Cardiac septum (tissue), 1 donor: ENCODE measurements at regions not wholly inside any gene's neighbourhood (a gene's known extent, or its start where the extent isn't known, plus 50 kb on each side); places are given as distances from the start of the nearest gene placed in this dataset.

Experiments used
- DNase-seq: peaks from one replicate; pipeline ENCODE4 v3.0.0-alpha.2; 2020; ENCODE audit warnings: low spot score
- intact Hi-C: fragments of 100-400 bp; cut with DNase I; formaldehyde crosslinking; loops from one replicate; pipeline ENCODE4 v1.14.0; 2022
- donor health status: DM: no; HTN: no; CAD: no.

DNA sequence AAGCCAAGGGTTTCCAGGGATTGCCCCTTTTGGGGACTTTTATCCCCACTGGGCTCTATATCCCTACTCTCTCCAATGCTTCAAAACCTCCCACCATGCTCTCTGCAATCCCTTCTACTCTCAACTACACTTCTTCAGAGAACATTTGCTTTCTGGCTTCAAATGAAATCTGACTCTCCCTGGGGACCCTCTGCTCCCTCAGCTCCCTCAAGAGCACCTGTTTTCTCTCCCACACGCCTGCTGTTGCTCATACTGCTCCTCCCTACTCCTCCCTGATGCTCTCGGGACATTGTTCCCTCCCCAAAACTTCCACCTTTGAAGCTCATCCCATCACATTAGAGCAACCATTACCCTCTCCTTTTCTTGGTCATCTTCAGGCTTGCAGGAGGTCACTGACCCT, 344.9 kb downstream of the CDK5RAP2 start:
- intact Hi-C loops: no loop called here
- no peak for DNase-seq

DNA sequence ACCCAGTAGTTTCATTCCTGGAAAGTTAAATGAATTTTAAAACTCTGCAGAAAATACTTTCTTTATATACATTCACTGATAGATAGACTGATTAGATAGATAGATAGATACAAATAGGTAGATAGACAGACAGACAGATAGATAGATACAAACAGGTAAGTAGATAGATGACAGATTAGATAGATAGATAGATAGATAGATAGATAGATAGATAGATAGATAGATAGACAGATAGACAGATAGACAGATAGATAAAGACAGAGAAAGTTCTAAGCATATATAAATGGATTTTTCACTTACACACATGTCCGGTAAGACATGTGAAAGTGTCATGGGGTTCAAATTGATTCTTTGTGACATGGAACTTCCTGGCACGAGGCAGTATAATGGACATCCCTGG, 349.7 kb downstream of the CDK5RAP2 start:
- DNase-seq: no peak
- intact Hi-C loops: no loop called here

DNA sequence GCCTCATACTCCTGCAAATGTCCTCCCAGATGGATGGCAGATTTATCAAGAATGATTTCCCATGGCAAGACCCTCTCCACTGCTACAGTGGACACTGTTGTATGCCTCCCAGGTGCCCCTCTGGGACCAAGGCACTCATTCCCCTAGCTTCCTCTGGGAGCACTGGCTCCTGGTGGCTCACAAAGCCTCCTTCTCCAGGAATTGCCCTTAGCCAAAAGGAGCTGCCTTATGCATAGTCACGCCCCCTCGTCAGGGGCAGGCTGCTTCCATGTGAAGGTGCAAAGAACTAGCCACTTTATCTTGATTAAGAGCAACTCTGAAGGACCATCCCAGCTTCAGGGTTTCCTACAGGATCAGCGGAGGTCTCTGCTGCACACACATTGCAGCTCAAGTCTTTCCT, 358.1 kb downstream of the CDK5RAP2 start:
- DNase-seq: no peak
- intact Hi-C loops: no loop called here

DNA sequence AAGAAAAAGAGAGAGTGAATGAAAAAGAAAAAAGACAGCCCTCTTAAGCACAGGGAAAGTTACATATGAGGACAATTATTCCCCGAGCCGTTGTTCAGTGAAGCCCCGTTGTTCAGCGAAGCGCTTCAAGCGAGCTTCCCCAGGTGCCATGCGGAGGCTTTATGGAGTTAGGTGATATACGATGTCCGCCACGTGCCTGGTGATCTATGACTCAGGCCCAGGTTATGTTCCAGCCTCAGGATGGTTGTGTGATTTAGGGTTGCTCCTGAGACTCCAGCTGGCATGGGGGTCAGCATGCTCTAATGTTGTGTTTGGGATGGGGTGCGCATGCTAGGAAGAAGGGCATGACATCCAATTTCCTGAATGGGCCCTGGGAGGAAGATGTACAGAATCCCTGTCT, 365.6 kb downstream of the CDK5RAP2 start:
- intact Hi-C loops: no loop called here
- no peak for DNase-seq

DNA sequence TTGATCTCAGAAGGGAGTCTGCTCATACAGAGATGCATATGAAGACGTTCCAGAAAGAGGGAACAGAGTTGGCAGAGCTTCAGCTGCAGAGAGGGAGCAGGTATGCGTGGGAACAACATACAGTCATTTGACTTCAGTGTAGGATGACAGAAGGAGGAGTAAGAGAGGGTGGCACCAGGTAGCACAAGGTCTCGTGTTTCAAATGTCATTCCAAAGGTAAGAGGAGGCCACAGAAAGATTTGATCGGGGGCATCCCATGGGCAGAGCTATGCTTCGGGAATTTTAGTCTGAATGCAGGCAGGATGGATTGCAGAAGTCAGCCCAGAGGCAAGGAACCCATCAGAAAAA, 367.1 kb downstream of the CDK5RAP2 start:
- intact Hi-C loops: no loop called here

DNA sequence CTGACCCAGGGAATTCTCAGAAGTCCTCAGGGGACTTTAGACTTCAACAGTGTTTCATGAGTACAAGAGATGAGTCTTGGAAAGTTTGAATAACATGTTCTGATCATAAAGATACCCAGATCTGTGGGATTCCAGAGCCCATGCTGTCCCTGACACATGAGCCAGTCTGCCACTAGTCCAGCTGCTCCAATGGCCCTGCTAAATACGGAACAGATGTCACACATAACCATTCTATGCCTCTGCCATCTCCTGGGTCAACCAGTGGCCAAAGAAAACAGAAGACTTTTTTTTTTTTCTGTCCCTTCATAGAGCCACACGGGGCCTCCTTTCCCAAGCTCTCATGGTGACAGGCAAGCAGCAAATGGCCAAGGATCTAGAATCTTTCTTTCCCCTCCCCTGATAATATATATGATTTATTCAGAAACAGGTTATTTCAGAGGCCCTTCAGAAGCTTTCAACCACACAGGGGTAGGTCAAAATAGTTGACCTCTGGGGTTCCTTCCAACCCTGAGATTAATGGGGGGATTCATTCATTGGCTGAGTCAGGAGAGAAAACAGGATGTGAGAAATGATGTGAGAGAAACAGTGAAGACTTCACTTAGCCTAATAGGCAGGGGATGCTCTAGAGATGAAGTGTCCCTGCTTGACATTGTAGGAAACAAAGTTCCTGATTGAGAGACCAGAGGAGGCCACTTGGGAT, 367.7 kb downstream of the CDK5RAP2 start:
- intact Hi-C loops: no loop called here
- DNase-seq: no peak

More for the DNA sequence above, 367.1 kb downstream of the CDK5RAP2 start:
- no peak for DNase-seq

GRCh38 chr9:120210274-120210673, 369.7 kb downstream of the CDK5RAP2 start:
- intact Hi-C loops: no loop called here
- DNase-seq: no peak

DNA sequence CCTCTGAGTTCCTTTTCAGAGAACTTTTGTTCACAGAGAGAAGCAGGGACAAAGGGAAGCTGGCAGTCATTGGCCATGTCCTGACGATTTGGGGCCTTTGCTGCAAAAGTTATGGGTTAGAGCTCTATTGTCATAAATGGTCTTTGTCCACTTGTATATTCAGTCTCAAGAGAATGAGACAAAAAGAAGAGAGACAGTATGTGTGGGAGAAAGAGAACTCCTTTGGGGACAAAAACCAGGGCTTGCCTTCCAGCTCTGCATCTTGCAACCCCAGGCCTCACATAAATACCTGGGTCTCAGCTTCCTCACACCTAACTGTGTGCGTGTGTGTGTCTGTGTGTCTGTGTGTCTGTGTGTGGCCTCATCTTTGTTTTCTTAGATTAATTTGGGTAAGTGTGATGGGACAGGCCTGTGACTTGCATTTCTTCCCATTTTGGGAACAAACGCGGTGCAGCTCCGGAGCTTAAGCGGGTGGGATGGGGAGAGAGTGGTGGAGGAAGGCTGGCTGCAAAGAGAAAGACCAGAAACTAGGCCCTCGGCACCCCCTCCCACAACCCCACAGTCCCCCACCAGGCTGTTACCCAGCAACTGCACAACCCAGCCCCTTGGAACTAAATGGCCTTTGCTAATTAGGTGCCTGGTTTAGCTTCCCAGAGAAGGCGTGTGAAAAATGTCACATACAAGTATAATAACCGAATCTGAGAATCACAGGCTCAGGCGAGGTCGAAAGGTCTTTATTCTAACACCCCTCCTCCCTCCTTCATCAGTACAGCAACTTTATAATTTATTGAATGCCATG, 376.9 kb downstream of the CDK5RAP2 start:
- no peak for DNase-seq
- intact Hi-C loops: no loop called here

- no peak for DNase-seq
- intact Hi-C loops: no loop called here
Measured at GRCh38 chr9:120198027-120198426, 381.9 kb downstream of the CDK5RAP2 start.

DNA sequence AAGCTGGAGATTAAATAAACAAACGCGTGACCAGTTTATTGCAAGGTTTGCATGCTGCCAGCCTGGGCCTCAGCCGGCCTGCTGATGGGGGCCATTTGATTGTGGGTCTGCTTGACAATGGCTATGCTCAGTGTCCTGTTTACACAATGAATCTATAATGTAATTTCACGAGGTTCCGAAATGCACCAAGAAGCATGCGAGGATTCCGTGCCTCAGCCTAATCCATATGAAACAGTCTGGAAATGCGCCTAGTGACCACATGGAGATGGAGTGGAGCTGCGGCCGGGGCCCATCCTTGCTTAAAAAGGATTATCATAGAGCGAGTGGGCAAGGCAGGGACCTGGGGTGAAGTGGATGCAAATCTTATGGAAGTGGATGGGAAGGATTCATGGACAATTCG, 382.4 kb downstream of the CDK5RAP2 start:
- DNase-seq: no peak
- intact Hi-C loops: no loop called here

GRCh38 chr9:120191141-120191540, 388.8 kb downstream of the CDK5RAP2 start:
- no peak for DNase-seq
- intact Hi-C loops: no loop called here

DNA sequence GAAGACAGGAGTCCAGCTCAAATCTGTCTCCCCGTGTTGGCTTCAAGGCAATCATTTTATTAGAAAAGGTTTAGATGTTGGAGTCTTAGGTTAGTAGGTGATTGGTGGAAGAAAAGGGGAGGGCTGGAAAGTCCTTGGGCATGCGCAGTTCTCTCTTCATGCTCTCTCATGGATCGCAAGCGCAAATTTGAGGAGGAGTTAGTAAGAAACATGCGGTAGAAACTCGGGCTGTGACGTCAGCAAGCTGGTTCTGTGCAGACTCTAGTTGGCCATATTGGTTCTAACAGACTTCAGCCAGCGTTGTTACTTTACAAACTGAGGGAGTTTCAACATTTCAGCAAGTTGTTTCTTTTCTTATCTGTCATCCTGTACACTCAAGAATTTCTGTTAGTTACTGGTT, 392.2 kb downstream of the CDK5RAP2 start:
- DNase-seq: no peak
- intact Hi-C loops: no loop called here

GRCh38 chr9:120186276-120186675, 393.7 kb downstream of the CDK5RAP2 start:
- DNase-seq: no peak

DNA sequence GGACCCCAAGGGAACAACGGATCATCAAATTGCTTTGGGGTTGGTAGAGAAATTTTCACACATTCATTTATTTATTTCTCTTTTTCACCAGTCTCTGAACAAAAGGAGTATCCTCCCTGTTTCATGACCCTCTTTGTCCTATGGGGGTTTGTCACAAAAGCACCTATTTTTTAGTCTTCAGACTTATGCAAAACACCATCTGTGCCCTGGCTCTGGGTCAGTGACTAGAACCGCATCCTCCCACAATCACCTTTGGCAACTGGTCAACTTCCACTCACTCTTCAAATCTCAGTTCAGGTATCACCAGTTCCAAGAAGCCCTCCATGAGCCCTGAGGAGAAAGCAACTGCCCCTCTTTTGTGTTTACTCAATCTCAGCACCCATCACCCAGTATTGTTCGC, 395.7 kb downstream of the CDK5RAP2 start:
- intact Hi-C loops: no loop called here
- DNase-seq: no peak

More at GRCh38 chr9:120186276-120186675, 393.7 kb downstream of the CDK5RAP2 start:
- intact Hi-C loops: no loop called here

GRCh38 chr9:120183615-120184014, 396.4 kb downstream of the CDK5RAP2 start:
- intact Hi-C loops: no loop called here
- no peak for DNase-seq

DNA sequence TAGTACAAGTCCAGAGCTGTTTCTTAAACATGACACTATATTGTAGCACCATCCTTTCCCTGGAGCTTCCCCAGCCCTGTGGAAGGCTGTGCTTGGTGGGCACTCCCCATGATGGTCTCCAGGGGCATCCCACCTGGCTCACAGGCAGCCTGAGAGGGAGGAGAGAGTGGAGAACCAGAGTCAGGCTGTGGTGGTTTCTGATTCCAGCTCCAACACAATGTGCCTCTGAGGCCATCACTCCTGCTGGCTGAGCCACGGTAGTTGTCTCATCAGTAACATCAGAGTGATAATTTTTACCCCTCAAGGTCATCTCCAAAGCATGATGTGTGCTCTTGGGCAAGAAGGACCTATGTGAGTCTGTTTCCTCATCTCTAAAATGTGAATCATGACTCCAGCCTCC, 398.0 kb downstream of the CDK5RAP2 start:
- intact Hi-C loops: no loop called here
- DNase-seq: no peak

GRCh38 chr9:120177121-120177520, 402.8 kb downstream of the CDK5RAP2 start:
- intact Hi-C loops: no loop called here
- DNase-seq: no peak

- intact Hi-C loops: no loop called here
- DNase-seq: no peak
Measured at GRCh38 chr9:120175031-120175430, 404.9 kb downstream of the CDK5RAP2 start.

DNA sequence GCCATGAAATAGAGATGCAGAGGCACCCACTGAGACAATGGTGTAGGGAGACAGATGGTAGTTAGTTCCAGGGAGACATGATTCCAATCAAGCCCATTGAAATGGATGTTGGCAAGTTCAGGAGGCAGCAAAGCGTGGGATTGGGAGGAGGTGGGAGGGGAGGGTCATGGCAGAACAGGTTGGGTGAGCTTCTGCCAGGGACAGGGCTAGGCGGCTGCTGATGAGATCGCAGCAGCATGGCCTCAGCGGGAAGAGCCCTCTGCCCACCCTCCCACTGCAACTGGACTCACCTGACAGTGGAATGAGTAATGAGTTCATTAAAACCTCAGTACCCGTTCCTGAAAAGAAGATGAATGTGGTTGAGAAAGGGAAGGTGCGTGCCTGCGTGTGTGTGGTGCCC, 418.2 kb downstream of the CDK5RAP2 start:
- DNase-seq: no peak
- intact Hi-C loops: no loop called here

DNA sequence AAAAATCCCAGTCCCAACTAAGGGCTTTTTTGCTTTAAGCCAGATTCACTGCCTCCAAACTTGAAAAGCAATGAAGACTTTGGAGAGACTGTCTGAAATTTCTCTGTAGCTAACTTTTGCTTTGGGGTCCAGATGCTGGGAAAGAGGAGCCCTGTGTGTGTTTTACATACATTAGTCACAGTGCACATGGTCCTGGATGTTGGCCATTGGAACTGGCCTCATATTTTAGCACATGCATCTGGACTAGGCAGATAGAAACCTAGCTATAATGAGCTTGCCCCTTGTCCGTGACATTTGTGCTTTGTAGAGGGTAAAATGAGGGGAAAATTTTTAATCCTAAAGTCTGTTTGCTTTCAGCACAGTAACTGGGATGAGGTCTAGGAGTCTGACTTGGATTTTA, 421.7 kb downstream of the CDK5RAP2 start:
- no peak for DNase-seq
- intact Hi-C loops: no loop called here

- intact Hi-C loops: no loop called here
- DNase-seq: no peak
Measured at GRCh38 chr9:120156376-120156775, 423.6 kb downstream of the CDK5RAP2 start.
